PC-3 (cell line): ENCODE measurements at regions not wholly inside any gene's neighbourhood (a gene's known extent, or its start where the extent isn't known, plus 50 kb on each side); places are given as distances from the start of the nearest gene placed in this dataset.

Source experiments
- ATAC-seq: fragments of 200-7000 bp; cut with Tn5 transposase; 2 replicates; pipeline ENCODE4 v1.9.1; 2020; ENCODE audit warnings: mild to moderate bottlenecking, moderate library complexity
- BruUV-seq: library from RNA; stranded (reverse); fragments of 400-500 nt; replicated peaks from 2 replicates; lab custom pipeline; 2021; lab: Mats Ljungman, UMichigan
- CTCF ChIA-PET: fragments of 300-600 bp; sonication (Branson Sonifier 250); formaldehyde crosslinking; loops from one replicate; lab custom pipeline; 2022; ENCODE audit warnings: antibody characterized with exemption; lab: Charles Lee
- POLR2A ChIA-PET: fragments of 300-600 bp; sonication (Branson Sonifier 250); formaldehyde crosslinking; loops from one replicate; lab custom pipeline; 2022; ENCODE audit warnings: antibody characterized with exemption; ENCODE audit not compliant: unreplicated experiment; lab: Charles Lee
- DNase-seq: peaks from one replicate; pipeline ENCODE4 v3.0.0-alpha.2; 2015
- H2AFZ ChIP-seq: fragments of 300-600 bp; sonication (generic); 2 replicates; pipeline ENCODE4 v1.6.0; 2016; ENCODE audit warnings: antibody characterized with exemption, low read length
- H3F3A ChIP-seq: fragments of 300-600 bp; sonication (generic); one replicate; pipeline ENCODE4 v1.6.0; 2017; ENCODE audit warnings: antibody characterized with exemption, low read length, control low read depth, mild to moderate bottlenecking; ENCODE audit not compliant: unreplicated experiment
- H3K27ac ChIP-seq: fragments of 300-600 bp; sonication (generic); 2 replicates; pipeline ENCODE4 v1.5.1; 2016; ENCODE audit warnings: mild to moderate bottlenecking, low read length
- H3K27me3 ChIP-seq: fragments of 300-600 bp; sonication (generic); 2 replicates; pipeline ENCODE4 v1.6.1; 2016; ENCODE audit warnings: low read length, mixed read lengths
- H3K36me3 ChIP-seq: fragments of 300-600 bp; sonication (generic); 2 replicates; pipeline ENCODE4 v1.6.1; 2016; ENCODE audit warnings: low read depth, mixed run types, low read length, mixed read lengths
- H3K4me1 ChIP-seq: fragments of 300-600 bp; sonication (generic); 2 replicates; pipeline ENCODE4 v1.5.1; 2016; ENCODE audit warnings: low read length; ENCODE audit not compliant: insufficient read depth
- H3K4me2 ChIP-seq: fragments of 300-600 bp; sonication (generic); 2 replicates; pipeline ENCODE4 v1.6.0; 2016; ENCODE audit warnings: low read length
- H3K4me3 ChIP-seq: fragments of 300-600 bp; sonication (generic); 2 replicates; pipeline ENCODE4 v1.5.1; 2016; ENCODE audit warnings: mild to moderate bottlenecking, low read length, mixed read lengths
- H3K79me2 ChIP-seq: fragments of 300-600 bp; sonication (generic); 2 replicates; pipeline ENCODE4 v1.6.1; 2017; ENCODE audit warnings: low read length, mixed read lengths
- H3K9ac ChIP-seq: fragments of 300-600 bp; sonication (generic); 2 replicates; pipeline ENCODE4 v1.6.0; 2016; ENCODE audit warnings: mild to moderate bottlenecking, low read length
- H3K9me2 ChIP-seq: fragments of 300-600 bp; sonication (generic); replicated peaks from 2 replicates; pipeline ENCODE4 v1.6.1; 2016; ENCODE audit warnings: mixed run types, low read length, mixed read lengths
- H3K9me3 ChIP-seq: fragments of 300-600 bp; sonication (generic); 2 replicates; pipeline ENCODE4 v1.6.1; 2016; ENCODE audit warnings: low read length, mixed read lengths
- H4K20me1 ChIP-seq: fragments of 300-600 bp; sonication (generic); 2 replicates; pipeline ENCODE4 v1.6.1; 2016; ENCODE audit warnings: low read length, mixed read lengths
- EZH2 ChIP-seq: fragments of 300-600 bp; sonication (generic); IDR thresholded peaks from one replicate; pipeline ENCODE4 v1.6.1; 2017; ENCODE audit warnings: antibody characterized with exemption, mild to moderate bottlenecking, low read length; ENCODE audit not compliant: unreplicated experiment
- EZH2phosphoT487 ChIP-seq: fragments of 300-600 bp; sonication (generic); IDR thresholded peaks from 2 replicates; pipeline ENCODE4 v1.6.1; 2018; ENCODE audit warnings: mild to moderate bottlenecking, antibody characterized with exemption, low read length, borderline replicate concordance
- intact Hi-C: fragments of 100-400 bp; cut with micrococcal nuclease; formaldehyde crosslinking; loops from 2 replicates; pipeline ENCODE4 v1.9.0; 2023
- TF ChIP-seq, protein P1 (sequence below): fragments of 300-600 bp; sonication (generic); conservative IDR thresholded peaks from 2 replicates; pipeline ENCODE4 v1.5.1; 2017; ENCODE audit warnings: antibody characterized with exemption, low read depth, mild to moderate bottlenecking, low read length

DNA sequence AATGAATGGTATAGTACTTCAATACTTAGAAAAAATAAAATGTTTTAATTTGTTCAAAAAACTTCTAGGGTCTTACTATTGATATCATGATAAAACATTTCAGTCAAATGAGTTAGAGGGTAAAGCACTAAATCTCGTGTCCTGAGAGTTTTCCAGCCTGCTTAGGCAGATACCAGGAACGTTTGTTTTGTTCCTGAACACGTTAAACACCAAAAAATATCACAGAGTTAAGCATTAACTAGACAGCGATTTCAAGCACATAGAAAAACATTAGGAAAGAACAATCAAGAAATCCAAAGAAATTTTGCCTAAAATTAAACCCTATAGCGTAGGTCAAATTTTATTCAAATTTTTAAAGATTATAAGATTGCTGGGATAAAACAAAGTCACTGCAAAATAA, 204.6 kb upstream of the AGR3 start:
- Histone ChIP-seq H3K27ac (no peak overlapping the region), H4K20me1 (no peaks in the 10 kb centered on the region), H2AFZ (no peak overlapping the region), H3K4me3 (no peak overlapping the region), H3K4me1 (peaks cover 22% of the 10 kb centered on the region), H3K9me3 (no peaks in the 10 kb centered on the region), H3K9me2 (no peaks in the 10 kb centered on the region), H3K27me3 (no peaks in the 10 kb centered on the region), H3K4me2 (no peak overlapping the region), H3K79me2 (no peaks in the 10 kb centered on the region), H3K36me3 (no peaks in the 10 kb centered on the region), H3K9ac (no peak overlapping the region), H3F3A (no peaks in the 10 kb centered on the region)
- ChIA-PET POLR2A (no interaction called here), CTCF (no interaction called here)
- DNase-seq (no peak), ATAC-seq (no peak)
- TF ChIP-seq EZH2phosphoT487, result no peak
- no TSS peak for BruUV-seq
- intact Hi-C loops, result no loop called here

DNA sequence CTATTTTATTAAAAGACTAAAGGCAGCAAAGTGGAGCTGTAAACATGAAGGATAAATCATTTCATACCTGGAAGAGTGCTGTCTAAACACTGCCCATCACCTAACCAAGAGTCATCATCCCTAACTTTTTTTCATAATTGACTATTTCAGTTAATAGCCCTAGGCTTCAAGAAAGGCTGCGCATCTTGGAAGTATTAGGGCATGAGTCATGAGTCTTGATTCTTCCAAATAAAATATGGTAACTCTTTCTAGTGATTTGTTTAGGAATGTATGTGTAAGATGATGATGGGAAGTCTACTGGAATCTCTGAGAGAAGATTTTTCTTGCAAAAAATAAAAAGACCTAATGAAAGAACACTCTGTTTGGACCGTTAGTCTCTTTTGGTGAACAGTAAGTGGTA, 207.7 kb upstream of the AHR start:
- H3K9me3 ChIP-seq, result no peaks in the 10 kb centered on the region
- H3K4me2 ChIP-seq, result peak overlapping the region; percentile 20
- CTCF ChIA-PET, result no interaction called here
- no peaks in the 10 kb centered on the region for H4K20me1 ChIP-seq
- no peaks in the 10 kb centered on the region for H3K9me2 ChIP-seq
- ATAC-seq, result peak; percentile 42
- H2AFZ ChIP-seq, result no peak overlapping the region
- intact Hi-C loops, result no loop called here
- peaks cover 4% of the 10 kb centered on the region for H3F3A ChIP-seq
- H3K27me3 ChIP-seq, result no peaks in the 10 kb centered on the region
- no peaks in the 10 kb centered on the region for H3K79me2 ChIP-seq
- no TSS peak for BruUV-seq
- no peak overlapping the region for H3K9ac ChIP-seq
- POLR2A ChIA-PET, result no interaction called here
- peaks cover 29% of the 10 kb centered on the region for H3K4me1 ChIP-seq
- peak; percentile 85 for DNase-seq
- TF ChIP-seq, protein P1, sequence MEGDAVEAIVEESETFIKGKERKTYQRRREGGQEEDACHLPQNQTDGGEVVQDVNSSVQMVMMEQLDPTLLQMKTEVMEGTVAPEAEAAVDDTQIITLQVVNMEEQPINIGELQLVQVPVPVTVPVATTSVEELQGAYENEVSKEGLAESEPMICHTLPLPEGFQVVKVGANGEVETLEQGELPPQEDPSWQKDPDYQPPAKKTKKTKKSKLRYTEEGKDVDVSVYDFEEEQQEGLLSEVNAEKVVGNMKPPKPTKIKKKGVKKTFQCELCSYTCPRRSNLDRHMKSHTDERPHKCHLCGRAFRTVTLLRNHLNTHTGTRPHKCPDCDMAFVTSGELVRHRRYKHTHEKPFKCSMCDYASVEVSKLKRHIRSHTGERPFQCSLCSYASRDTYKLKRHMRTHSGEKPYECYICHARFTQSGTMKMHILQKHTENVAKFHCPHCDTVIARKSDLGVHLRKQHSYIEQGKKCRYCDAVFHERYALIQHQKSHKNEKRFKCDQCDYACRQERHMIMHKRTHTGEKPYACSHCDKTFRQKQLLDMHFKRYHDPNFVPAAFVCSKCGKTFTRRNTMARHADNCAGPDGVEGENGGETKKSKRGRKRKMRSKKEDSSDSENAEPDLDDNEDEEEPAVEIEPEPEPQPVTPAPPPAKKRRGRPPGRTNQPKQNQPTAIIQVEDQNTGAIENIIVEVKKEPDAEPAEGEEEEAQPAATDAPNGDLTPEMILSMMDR, result no peak
- TF ChIP-seq EZH2phosphoT487, result no peak
- no peak for TF ChIP-seq EZH2
- H3K36me3 ChIP-seq, result no peaks in the 10 kb centered on the region
- H3K4me3 ChIP-seq, result no peak overlapping the region
- peak overlapping the region; percentile 63 for H3K27ac ChIP-seq

DNA sequence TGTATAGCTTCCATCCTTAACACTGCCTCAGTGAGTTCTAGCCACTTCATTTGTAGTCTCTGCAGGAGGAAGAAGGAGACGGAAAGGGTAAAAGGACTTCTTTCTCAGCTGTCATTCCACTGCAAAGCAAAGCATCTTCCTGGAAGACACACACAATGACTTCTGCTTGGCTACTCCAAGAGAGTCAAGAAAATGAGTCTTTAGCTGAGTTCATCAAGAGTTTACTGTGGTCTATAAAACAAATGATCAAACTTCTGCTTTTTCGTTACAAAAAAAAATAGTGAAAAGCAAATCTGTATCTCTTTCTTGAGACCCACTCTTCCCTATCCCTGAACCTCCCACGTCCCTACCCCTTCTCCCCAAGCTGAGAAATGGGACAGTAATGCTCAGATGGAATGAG, 205.0 kb upstream of the AHR start:
- intact Hi-C loops, result no loop called here
- POLR2A ChIA-PET, result interaction anchor here (0.6 kb wide), 1 partner anchor 32 kb away, joined by 3 read pairs; no protein-coding TSS in a partner anchor

More for the DNA sequence above, 205.0 kb upstream of the AHR start:
- Histone ChIP-seq H3K4me2 (no peak overlapping the region), H3K27ac (peak overlapping the region; percentile 94; the same call in 1 of the 2 replicates), H3K9me3 (no peaks in the 10 kb centered on the region), H3K4me3 (no peak overlapping the region), H4K20me1 (no peaks in the 10 kb centered on the region), H3K9ac (0 out of 2 replicates have a peak overlapping the region, but pooled peaks have one; percentile 68), H3K27me3 (no peaks in the 10 kb centered on the region), H3K9me2 (no peaks in the 10 kb centered on the region), H3K36me3 (no peaks in the 10 kb centered on the region), H3K4me1 (peaks cover 49% of the 10 kb centered on the region), H2AFZ (no peak overlapping the region), H3K79me2 (no peaks in the 10 kb centered on the region), H3F3A (peaks cover 4% of the 10 kb centered on the region)
- no peak for ATAC-seq
- CTCF ChIA-PET, result no interaction called here
- DNase-seq, result no peak
- no TSS peak for BruUV-seq
- TF ChIP-seq, protein P1, result no peak
- no peak for TF ChIP-seq EZH2
- no peak for TF ChIP-seq EZH2phosphoT487
